Naive thymus-derived CD4-positive, alpha-beta T cell (primary cell): ENCODE measurements at regions not wholly inside any gene's neighbourhood (a gene's known extent, or its start where the extent isn't known, plus 50 kb on each side); places are given as distances from the start of the nearest gene placed in this dataset.

Experiments
- ATAC-seq: fragments of 150-1000 bp; cut with Tn5 transposase; 2 replicates; pipeline ENCODE4 v1.10.0; 2021; ENCODE audit warnings: mild to moderate bottlenecking, moderate library complexity
- CTCF ChIA-PET: fragments of 350-600 bp; sonication (Branson Sonifier 250); formaldehyde crosslinking; loops from one replicate; lab custom pipeline; 2021; ENCODE audit warnings: antibody characterized with exemption; lab: Charles Lee
- POLR2A ChIA-PET: fragments of 350-600 bp; sonication (Branson Sonifier 250); formaldehyde crosslinking; loops from one replicate; lab custom pipeline; 2021; ENCODE audit warnings: antibody characterized with exemption, inconsistent platforms; lab: Charles Lee
- DNase-seq, 9 donors: peaks; one replicate each; pipeline versions ENCODE4 v3.0.0 to v3.0.0-alpha.2; 2020 to 2022; ENCODE audit warnings: mixed read lengths in 1 of 9
- H3K27ac ChIP-seq: one replicate; pipeline ENCODE4 v1.7.0; 2013; ENCODE audit warnings: mild to moderate bottlenecking, low read depth, low read length, moderate library complexity
- H3K27me3 ChIP-seq, 2 donors: one replicate each; pipeline ENCODE4 v1.7.0; 2013; ENCODE audit warnings: low read length in 2 of 2, mild to moderate bottlenecking in 2 of 2, moderate library complexity in 2 of 2; ENCODE audit not compliant: control insufficient read depth in 2 of 2, insufficient read depth in 2 of 2
- H3K36me3 ChIP-seq, 3 experiments: 1 replicate in 2 of 3; 2 replicates in 1 of 3; pipeline ENCODE4 v1.7.0; 2013; ENCODE audit warnings: low read length in 3 of 3, mild to moderate bottlenecking in 3 of 3, moderate library complexity in 1 of 3; ENCODE audit not compliant: insufficient read depth in 3 of 3, control insufficient read depth in 2 of 3
- H3K4me1 ChIP-seq, 2 donors: one replicate each; pipeline ENCODE4 v1.7.0; 2013; ENCODE audit warnings: low read length in 2 of 2, mild to moderate bottlenecking in 2 of 2, moderate library complexity in 1 of 2; ENCODE audit not compliant: control insufficient read depth in 2 of 2, insufficient read depth in 2 of 2
- H3K4me3 ChIP-seq: 2 replicates; pipeline ENCODE4 v1.7.0; 2013; ENCODE audit warnings: mild to moderate bottlenecking, low read length
- H3K9me3 ChIP-seq, 3 experiments: 1 replicate in 2 of 3; 2 replicates in 1 of 3; pipeline ENCODE4 v1.7.0; 2013; ENCODE audit warnings: low read length in 3 of 3; ENCODE audit not compliant: control insufficient read depth in 2 of 3
- H3K27ac Mint-ChIP-seq, 9 donors: one replicate each; pipeline ENCODE4 v1.8.0; 2020 to 2022; ENCODE audit warnings: mixed read lengths in 9 of 9, mild to moderate bottlenecking in 8 of 9, moderate library complexity in 5 of 9, inconsistent platforms in 2 of 9
- H3K27me3 Mint-ChIP-seq, 5 donors: one replicate each; pipeline ENCODE4 v1.8.0; 2021 to 2022; ENCODE audit warnings: mixed read lengths in 5 of 5, mild to moderate bottlenecking in 1 of 5
- H3K36me3 Mint-ChIP-seq, 5 donors: one replicate each; pipeline ENCODE4 v1.8.0; 2020 to 2022; ENCODE audit warnings: mixed read lengths in 5 of 5, mild to moderate bottlenecking in 3 of 5, inconsistent platforms in 1 of 5
- H3K4me1 Mint-ChIP-seq, 7 donors: one replicate each; pipeline ENCODE4 v1.8.0; 2020 to 2022; ENCODE audit warnings: mixed read lengths in 7 of 7, mild to moderate bottlenecking in 3 of 7, inconsistent platforms in 1 of 7
- H3K4me3 Mint-ChIP-seq, 10 donors: one replicate each; pipeline ENCODE4 v1.8.0; 2020 to 2022; ENCODE audit warnings: mild to moderate bottlenecking in 10 of 10, mixed read lengths in 10 of 10, moderate library complexity in 6 of 10, inconsistent platforms in 2 of 10
- H3K9me3 Mint-ChIP-seq, 11 donors: one replicate each; pipeline ENCODE4 v1.8.0; 2020 to 2022; ENCODE audit warnings: mixed read lengths in 11 of 11, mild to moderate bottlenecking in 4 of 11, inconsistent platforms in 1 of 11, moderate library complexity in 1 of 11
- intact Hi-C, 2 donors: fragments of 100-400 bp; cut with micrococcal nuclease; formaldehyde crosslinking; loops; one replicate each; pipeline ENCODE4 v1.15.1; 2023

DNA sequence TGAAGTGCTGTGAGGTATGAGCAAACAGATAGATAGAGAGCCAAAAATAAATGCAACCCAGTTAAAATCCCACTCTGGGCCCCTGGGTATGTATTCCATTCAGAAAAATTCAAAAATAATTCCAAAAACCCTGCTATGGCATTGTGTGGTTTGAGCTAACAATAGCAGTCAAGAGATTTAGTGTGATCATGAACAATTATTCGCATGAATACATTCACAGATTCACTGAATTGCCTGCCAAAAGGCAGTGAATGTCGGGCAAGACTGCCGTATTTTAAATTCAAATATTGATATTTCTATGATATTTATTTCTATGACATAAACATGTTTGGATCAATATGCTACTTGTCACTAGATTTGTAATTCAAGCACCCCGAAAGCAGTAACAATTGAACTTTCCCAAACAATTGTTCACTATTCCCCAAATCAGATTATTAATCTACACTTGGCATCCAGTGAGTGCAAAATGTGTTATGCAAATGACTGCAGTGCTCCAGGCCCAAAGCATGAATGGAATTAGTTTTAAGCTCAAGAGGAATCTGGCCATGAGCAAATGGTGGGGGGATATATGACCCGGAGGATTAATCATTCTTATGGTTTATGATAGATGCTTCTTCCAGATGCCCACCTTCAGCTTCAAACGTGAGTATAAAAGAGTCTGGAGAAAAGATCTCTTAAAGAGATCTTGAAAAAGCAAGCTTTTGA, 417.0 kb upstream of the MEIS2 start:
- Mint-ChIP-seq H3K4me3 (no peak overlapping the region), H3K4me1 (peaks cover 0 to 2% (median 0%) of the 10 kb centered on the region in 7 donors), H3K9me3 (peaks cover 0 to 13% (median 7%) of the 10 kb centered on the region in 11 donors), H3K27me3 (peaks cover 0 to 6% (median 0%) of the 10 kb centered on the region in 5 donors), H3K36me3 (no peaks in the 10 kb centered on the region), H3K27ac (no peak overlapping the region)
- no peak overlapping the region for H3K4me3 ChIP-seq
- no peak for DNase-seq
- no peaks in the 10 kb centered on the region for H3K27me3 ChIP-seq
- no peak overlapping the region for H3K27ac ChIP-seq
- H3K9me3 ChIP-seq = no peaks in the 10 kb centered on the region
- H3K36me3 ChIP-seq = no peaks in the 10 kb centered on the region
- intact Hi-C loops = no loop called here
- ATAC-seq = no peak
- H3K4me1 ChIP-seq = no peaks in the 10 kb centered on the region
- POLR2A ChIA-PET = no interaction called here
- CTCF ChIA-PET = no interaction called here

DNA sequence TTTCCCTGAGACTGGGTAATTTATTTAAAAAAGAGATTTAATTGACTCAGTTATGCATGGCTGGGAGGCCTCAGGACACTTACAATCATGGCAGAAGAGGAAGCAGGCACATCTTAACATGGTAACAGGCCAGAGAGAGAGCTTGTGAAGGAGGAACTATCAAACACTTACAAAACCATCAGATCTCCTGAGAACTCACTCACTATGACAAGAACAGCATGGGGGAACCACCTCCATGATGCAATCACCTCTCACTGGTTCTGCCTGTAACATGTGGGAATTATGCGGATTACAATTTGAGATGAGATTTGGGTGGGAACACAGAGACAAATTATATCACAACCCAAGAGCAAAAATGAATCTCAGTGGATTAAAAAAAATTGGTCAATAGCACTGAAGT, 416.0 kb upstream of the TMCO5A start:
- ChIA-PET POLR2A (no interaction called here), CTCF (no interaction called here)
- intact Hi-C loops = no loop called here
- H3K4me3 Mint-ChIP-seq = no peak overlapping the region
- Histone ChIP-seq H3K4me3 (no peak overlapping the region), H3K27ac (no peak overlapping the region), H3K9me3 (no peaks in the 10 kb centered on the region), H3K36me3 (no peaks in the 10 kb centered on the region), H3K4me1 (no peaks in the 10 kb centered on the region), H3K27me3 (no peaks in the 10 kb centered on the region)
- peaks cover 0 to 2% (median 0%) of the 10 kb centered on the region in 7 donors for H3K4me1 Mint-ChIP-seq
- peaks cover 0 to 9% (median 5%) of the 10 kb centered on the region in 11 donors for H3K9me3 Mint-ChIP-seq
- H3K27me3 Mint-ChIP-seq = peaks cover 0 to 6% (median 0%) of the 10 kb centered on the region in 5 donors
- H3K27ac Mint-ChIP-seq = no peak overlapping the region
- no peak for DNase-seq
- H3K36me3 Mint-ChIP-seq = no peaks in the 10 kb centered on the region
- no peak for ATAC-seq

GRCh38 chr15:37520026-37520425, 414.4 kb upstream of the TMCO5A start:
- no peaks in the 10 kb centered on the region for H3K36me3 ChIP-seq
- peaks cover 0 to 6% (median 0%) of the 10 kb centered on the region in 5 donors for H3K27me3 Mint-ChIP-seq
- H3K4me3 ChIP-seq = no peak overlapping the region
- CTCF ChIA-PET = no interaction called here
- H3K27ac ChIP-seq = no peak overlapping the region
- POLR2A ChIA-PET = no interaction called here
- peaks cover 0 to 15% (median 7%) of the 10 kb centered on the region in 11 donors for H3K9me3 Mint-ChIP-seq
- intact Hi-C loops = no loop called here
- H3K9me3 ChIP-seq = no peaks in the 10 kb centered on the region
- H3K36me3 Mint-ChIP-seq = no peaks in the 10 kb centered on the region
- H3K4me1 ChIP-seq = no peaks in the 10 kb centered on the region
- peaks cover 0 to 2% (median 0%) of the 10 kb centered on the region in 7 donors for H3K4me1 Mint-ChIP-seq
- ATAC-seq = no peak
- H3K4me3 Mint-ChIP-seq = no peak overlapping the region
- H3K27me3 ChIP-seq = no peaks in the 10 kb centered on the region
- H3K27ac Mint-ChIP-seq = no peak overlapping the region
- DNase-seq = no peak

DNA sequence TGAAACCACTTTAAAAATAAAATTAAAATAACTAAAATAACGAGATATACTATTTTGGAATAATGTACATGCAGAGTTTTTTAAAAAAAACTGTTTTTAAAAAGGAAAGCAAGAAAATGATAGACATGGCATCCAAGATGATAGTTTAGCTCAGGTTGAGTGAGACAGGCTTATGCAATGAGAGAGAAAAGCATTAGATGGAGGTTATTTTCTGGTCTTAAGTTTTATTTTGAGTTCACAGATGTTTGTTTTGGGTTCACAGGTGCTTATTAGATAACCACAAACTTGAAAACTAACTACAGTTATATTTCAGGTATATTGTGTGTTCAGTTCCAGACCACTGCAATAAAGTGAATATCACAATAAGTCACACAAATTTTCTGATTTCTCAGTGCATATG, 413.6 kb upstream of the TMCO5A start:
- Histone ChIP-seq H3K9me3 (no peaks in the 10 kb centered on the region), H3K27ac (no peak overlapping the region), H3K36me3 (no peaks in the 10 kb centered on the region), H3K27me3 (no peaks in the 10 kb centered on the region), H3K4me1 (no peaks in the 10 kb centered on the region), H3K4me3 (no peak overlapping the region)
- ChIA-PET POLR2A (no interaction called here), CTCF (no interaction called here)
- H3K4me3 Mint-ChIP-seq = no peak overlapping the region
- ATAC-seq = no peak
- H3K27ac Mint-ChIP-seq = no peak overlapping the region
- peaks cover 0 to 4% (median 0%) of the 10 kb centered on the region in 5 donors for H3K27me3 Mint-ChIP-seq
- no peaks in the 10 kb centered on the region for H3K36me3 Mint-ChIP-seq
- intact Hi-C loops = no loop called here
- peaks cover 0 to 14% (median 7%) of the 10 kb centered on the region in 11 donors for H3K9me3 Mint-ChIP-seq
- peaks cover 0 to 2% (median 0%) of the 10 kb centered on the region in 7 donors for H3K4me1 Mint-ChIP-seq
- DNase-seq = no peak

DNA sequence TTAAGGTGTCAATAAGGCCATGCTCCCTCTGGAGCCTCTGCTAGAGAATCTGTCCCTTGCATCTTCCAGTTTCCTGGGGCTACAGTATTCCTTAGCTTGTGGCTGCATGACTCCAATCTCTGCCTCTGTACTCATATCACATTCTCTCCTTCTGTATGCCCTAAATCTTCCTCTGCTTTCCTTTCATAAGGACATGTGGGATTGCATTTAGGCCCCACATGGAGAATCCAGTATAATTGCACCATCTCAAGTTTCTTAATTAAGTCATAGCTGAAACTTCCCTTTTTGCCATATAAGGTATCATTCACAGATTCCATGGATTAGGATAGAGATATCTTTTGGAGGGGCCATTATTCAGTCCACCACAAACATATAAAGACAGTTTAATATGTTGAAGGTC, 409.8 kb upstream of the TMCO5A start:
- ATAC-seq (no peak), DNase-seq (no peak)
- CTCF ChIA-PET = no interaction called here
- Mint-ChIP-seq H3K27ac (no peak overlapping the region), H3K36me3 (no peaks in the 10 kb centered on the region), H3K4me1 (peaks cover 0 to 2% (median 0%) of the 10 kb centered on the region in 7 donors), H3K9me3 (peaks cover 0 to 14% (median 6%) of the 10 kb centered on the region in 11 donors), H3K4me3 (no peak overlapping the region), H3K27me3 (no peaks in the 10 kb centered on the region)
- no peaks in the 10 kb centered on the region for H3K4me1 ChIP-seq
- no peaks in the 10 kb centered on the region for H3K36me3 ChIP-seq
- POLR2A ChIA-PET = no interaction called here
- no peak overlapping the region for H3K4me3 ChIP-seq
- no peaks in the 10 kb centered on the region for H3K27me3 ChIP-seq
- no peaks in the 10 kb centered on the region for H3K9me3 ChIP-seq
- H3K27ac ChIP-seq = no peak overlapping the region
- intact Hi-C loops = no loop called here

DNA sequence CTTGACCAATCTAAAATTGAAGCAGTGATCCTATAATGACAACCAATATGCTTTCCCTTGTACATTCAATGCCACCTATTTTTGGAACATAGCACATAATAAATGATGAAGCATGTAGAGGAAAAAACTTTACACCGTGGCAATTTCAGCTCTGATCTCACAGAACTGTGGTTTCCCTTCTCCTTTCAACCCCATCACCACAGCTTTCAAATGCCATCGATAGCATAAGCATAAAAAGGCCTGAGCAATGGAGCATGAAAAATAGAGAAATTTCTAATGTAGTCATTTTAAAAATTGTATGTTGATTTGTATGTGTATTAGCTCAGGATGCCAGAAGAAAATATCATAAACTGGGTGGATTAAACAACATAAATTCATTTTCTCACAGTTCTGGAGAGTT, 406.0 kb upstream of the TMCO5A start:
- Histone ChIP-seq H3K27ac (no peak overlapping the region), H3K9me3 (no peaks in the 10 kb centered on the region), H3K4me1 (no peaks in the 10 kb centered on the region), H3K27me3 (no peaks in the 10 kb centered on the region), H3K4me3 (no peak overlapping the region), H3K36me3 (no peaks in the 10 kb centered on the region)
- Mint-ChIP-seq H3K36me3 (no peaks in the 10 kb centered on the region), H3K4me1 (no peaks in the 10 kb centered on the region), H3K9me3 (peaks cover 0 to 12% (median 7%) of the 10 kb centered on the region in 11 donors), H3K4me3 (no peak overlapping the region), H3K27me3 (no peaks in the 10 kb centered on the region), H3K27ac (no peak overlapping the region)
- ChIA-PET POLR2A (no interaction called here), CTCF (no interaction called here)
- intact Hi-C loops = no loop called here
- no peak for ATAC-seq
- no peak for DNase-seq

GRCh38 chr15:37536967-37537605, 397.4 kb upstream of the TMCO5A start:
- intact Hi-C loops = no loop called here
- no peak overlapping the region for H3K27ac Mint-ChIP-seq
- ChIA-PET CTCF (no interaction called here), POLR2A (no interaction called here)
- peaks cover 0 to 22% (median 10%) of the 10 kb centered on the region in 11 donors for H3K9me3 Mint-ChIP-seq
- Histone ChIP-seq H3K27me3 (no peaks in the 10 kb centered on the region), H3K9me3 (no peaks in the 10 kb centered on the region), H3K27ac (no peak overlapping the region), H3K36me3 (no peaks in the 10 kb centered on the region), H3K4me3 (no peak overlapping the region), H3K4me1 (no peaks in the 10 kb centered on the region)
- ATAC-seq (no peak), DNase-seq (no peak)
- H3K4me3 Mint-ChIP-seq = no peak overlapping the region
- peaks cover 0 to 4% (median 0%) of the 10 kb centered on the region in 5 donors for H3K27me3 Mint-ChIP-seq
- no peaks in the 10 kb centered on the region for H3K4me1 Mint-ChIP-seq
- no peaks in the 10 kb centered on the region for H3K36me3 Mint-ChIP-seq
